Activated CD8-positive, alpha-beta memory T cell treated with anti-CD3 and anti-CD28 coated beads, Interleukin-2, amount 10 ng/mL, durations not matched to agents 7 days and 5 days (primary cell): ENCODE measurements at regions not wholly inside any gene's neighbourhood (a gene's known extent, or its start where the extent isn't known, plus 50 kb on each side); places are given as distances from the start of the nearest gene placed in this dataset.
"Not testable (repeated sequence)": the region's sequence is repeated elsewhere in the genome, so short reads cannot be mapped to it uniquely, and the experiment has no call there.

Source experiments
- ATAC-seq: fragments of 150-1000 bp; cut with Tn5 transposase; one replicate; pipeline ENCODE4 v1.10.0; 2021; ENCODE audit warnings: moderate library complexity
- CTCF ChIA-PET: fragments of 350-600 bp; sonication (Branson Sonifier 250); formaldehyde crosslinking; loops from one replicate; lab custom pipeline; 2021; ENCODE audit warnings: antibody characterized with exemption; lab: Charles Lee
- DNase-seq: peaks from one replicate; pipeline ENCODE4 v3.0.0-alpha.2; 2020
- H3K27ac Mint-ChIP-seq: one replicate; pipeline ENCODE4 v1.8.0; 2021; ENCODE audit warnings: mild to moderate bottlenecking, mixed read lengths
- H3K27me3 Mint-ChIP-seq: one replicate; pipeline ENCODE4 v1.8.0; 2021; ENCODE audit warnings: mixed read lengths
- H3K36me3 Mint-ChIP-seq: one replicate; pipeline ENCODE4 v1.8.0; 2021; ENCODE audit warnings: mild to moderate bottlenecking, mixed read lengths
- H3K4me1 Mint-ChIP-seq: one replicate; pipeline ENCODE4 v1.8.0; 2021; ENCODE audit warnings: mixed read lengths
- H3K4me3 Mint-ChIP-seq: one replicate; pipeline ENCODE4 v1.8.0; 2021; ENCODE audit warnings: mild to moderate bottlenecking, moderate library complexity, mixed read lengths
- H3K9me3 Mint-ChIP-seq: one replicate; pipeline ENCODE4 v1.8.0; 2022; ENCODE audit warnings: low read depth, mixed read lengths

- CTCF ChIA-PET, DNase-seq, H3K4me3 Mint-ChIP-seq: not testable (repeated sequence)
Observed at GRCh38 chr11:39620309-39620708, 1839.1 kb downstream of the LRRC4C start.

GRCh38 chr11:39617971-39618370, 1841.5 kb downstream of the LRRC4C start:
- no peak overlapping the region for H3K27ac Mint-ChIP-seq
- H3K4me3 Mint-ChIP-seq: no peak overlapping the region
- no peak for DNase-seq
- no peaks in the 10 kb centered on the region for H3K27me3 Mint-ChIP-seq
- H3K9me3 Mint-ChIP-seq: peaks cover 7% of the 10 kb centered on the region
- no peaks in the 10 kb centered on the region for H3K4me1 Mint-ChIP-seq
- no peak for ATAC-seq
- H3K36me3 Mint-ChIP-seq: no peaks in the 10 kb centered on the region
- CTCF ChIA-PET: no interaction called here

More at GRCh38 chr11:39620309-39620708, 1839.1 kb downstream of the LRRC4C start:
- H3K4me1 Mint-ChIP-seq, H3K27ac Mint-ChIP-seq, H3K36me3 Mint-ChIP-seq, H3K9me3 Mint-ChIP-seq, H3K27me3 Mint-ChIP-seq, ATAC-seq: not testable (repeated sequence)

- Mint-ChIP-seq H3K4me1 (no peaks in the 10 kb centered on the region), H3K27ac (no peak overlapping the region), H3K27me3 (no peaks in the 10 kb centered on the region), H3K9me3 (peaks cover 4% of the 10 kb centered on the region), H3K36me3 (no peaks in the 10 kb centered on the region), H3K4me3 (no peak overlapping the region)
- no peak for ATAC-seq
- no peak for DNase-seq
- CTCF ChIA-PET: no interaction called here
Observed at GRCh38 chr11:39589391-39589790, 1870.1 kb downstream of the LRRC4C start.

GRCh38 chr11:39586036-39586435, 1873.4 kb downstream of the LRRC4C start:
- peaks cover 12% of the 10 kb centered on the region for H3K9me3 Mint-ChIP-seq
- H3K4me3 Mint-ChIP-seq: no peak overlapping the region
- H3K27ac Mint-ChIP-seq: no peak overlapping the region
- CTCF ChIA-PET: no interaction called here
- DNase-seq: no peak
- no peaks in the 10 kb centered on the region for H3K4me1 Mint-ChIP-seq
- H3K36me3 Mint-ChIP-seq: no peaks in the 10 kb centered on the region
- no peaks in the 10 kb centered on the region for H3K27me3 Mint-ChIP-seq
- ATAC-seq: no peak

- CTCF ChIA-PET: no interaction called here
- Mint-ChIP-seq H3K4me3 (no peak overlapping the region), H3K36me3 (no peaks in the 10 kb centered on the region), H3K9me3 (peaks cover 14% of the 10 kb centered on the region), H3K27ac (no peak overlapping the region), H3K4me1 (no peaks in the 10 kb centered on the region), H3K27me3 (no peaks in the 10 kb centered on the region)
- ATAC-seq (no peak), DNase-seq (no peak)
Observed at GRCh38 chr11:39571081-39571480, 1888.4 kb downstream of the LRRC4C start.

- CTCF ChIA-PET: no interaction called here
- no peak overlapping the region for H3K27ac Mint-ChIP-seq
- H3K4me1 Mint-ChIP-seq: no peaks in the 10 kb centered on the region
- no peak for DNase-seq
- no peak overlapping the region for H3K4me3 Mint-ChIP-seq
- H3K9me3 Mint-ChIP-seq: peaks cover 14% of the 10 kb centered on the region
- no peaks in the 10 kb centered on the region for H3K27me3 Mint-ChIP-seq
- no peak for ATAC-seq
- no peaks in the 10 kb centered on the region for H3K36me3 Mint-ChIP-seq
Observed at GRCh38 chr11:39570526-39570925, 1888.9 kb downstream of the LRRC4C start.

GRCh38 chr11:39569789-39570188, 1889.7 kb downstream of the LRRC4C start:
- Mint-ChIP-seq H3K4me1 (no peaks in the 10 kb centered on the region), H3K4me3 (no peak overlapping the region), H3K27me3 (no peaks in the 10 kb centered on the region), H3K36me3 (no peaks in the 10 kb centered on the region), H3K27ac (no peak overlapping the region), H3K9me3 (peaks cover 12% of the 10 kb centered on the region)
- no peak for ATAC-seq
- no peak for DNase-seq
- CTCF ChIA-PET: no interaction called here

- Mint-ChIP-seq H3K36me3 (no peaks in the 10 kb centered on the region), H3K27me3 (no peaks in the 10 kb centered on the region), H3K4me1 (no peaks in the 10 kb centered on the region), H3K27ac (no peak overlapping the region), H3K9me3 (peaks cover 10% of the 10 kb centered on the region), H3K4me3 (no peak overlapping the region)
- DNase-seq (no peak), ATAC-seq (no peak)
- CTCF ChIA-PET: no interaction called here
Observed at GRCh38 chr11:39542460-39542859, 1917.0 kb downstream of the LRRC4C start.

- H3K27me3 Mint-ChIP-seq: no peaks in the 10 kb centered on the region
- no peak overlapping the region for H3K27ac Mint-ChIP-seq
- no peaks in the 10 kb centered on the region for H3K4me1 Mint-ChIP-seq
- no peak overlapping the region for H3K4me3 Mint-ChIP-seq
- H3K36me3 Mint-ChIP-seq: no peaks in the 10 kb centered on the region
- CTCF ChIA-PET: no interaction called here
- ATAC-seq: no peak
- no peak for DNase-seq
- peaks cover 10% of the 10 kb centered on the region for H3K9me3 Mint-ChIP-seq
Observed at GRCh38 chr11:39541945-39542351, 1917.5 kb downstream of the LRRC4C start.

GRCh38 chr11:39536323-39536722, 1923.1 kb downstream of the LRRC4C start:
- DNase-seq, CTCF ChIA-PET, H3K27me3 Mint-ChIP-seq, H3K4me3 Mint-ChIP-seq, H3K36me3 Mint-ChIP-seq, H3K27ac Mint-ChIP-seq, ATAC-seq, H3K4me1 Mint-ChIP-seq: not testable (repeated sequence)
- H3K9me3 Mint-ChIP-seq: peaks cover 14% of the 10 kb centered on the region
